T-helper 2 cell treated with Interferon-gamma antibody and Interleukin-4, amounts not matched to agents 100 ng/mL and 5 ng/mL, for 36 hours (primary cell): ENCODE measurements at regions not wholly inside any gene's neighbourhood (a gene's known extent, or its start where the extent isn't known, plus 50 kb on each side); places are given as distances from the start of the nearest gene placed in this dataset.
"Not testable (repeated sequence)": the region's sequence is repeated elsewhere in the genome, so short reads cannot be mapped to it uniquely, and the experiment has no call there.

ENCODE experiments used
- intact Hi-C: fragments of 100-400 bp; cut with micrococcal nuclease; formaldehyde crosslinking; loops from one replicate; pipeline ENCODE4 v1.15.1; 2023

- intact Hi-C loops, result not testable (repeated sequence)
Observed at GRCh38 chr4:118502967-118503366, 150.2 kb upstream of the PRSS12 start.

GRCh38 chr4:118504927-118505326 lies 152.1 kb upstream of the PRSS12 start:
- intact Hi-C loops, result not testable (repeated sequence)

DNA sequence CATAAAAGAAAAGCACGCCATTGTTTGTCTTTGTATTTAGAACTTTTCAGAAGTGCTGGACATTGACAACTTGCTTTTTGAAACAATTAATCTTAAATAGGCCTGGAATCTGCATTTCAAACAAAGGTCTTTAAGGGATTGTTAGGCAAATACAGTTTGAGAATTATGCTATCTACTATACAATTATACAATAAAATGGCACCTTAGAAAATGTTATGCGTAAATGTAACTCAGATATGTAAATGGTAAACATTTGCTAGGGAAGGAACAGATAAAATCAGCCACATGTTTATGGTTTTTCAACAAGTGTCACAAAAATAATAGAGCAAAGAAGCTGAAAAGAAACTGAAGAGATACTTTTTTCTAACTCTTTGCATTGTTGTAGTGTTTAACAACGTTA lies 152.7 kb upstream of the PRSS12 start:
- intact Hi-C loops, result not testable (repeated sequence)

DNA sequence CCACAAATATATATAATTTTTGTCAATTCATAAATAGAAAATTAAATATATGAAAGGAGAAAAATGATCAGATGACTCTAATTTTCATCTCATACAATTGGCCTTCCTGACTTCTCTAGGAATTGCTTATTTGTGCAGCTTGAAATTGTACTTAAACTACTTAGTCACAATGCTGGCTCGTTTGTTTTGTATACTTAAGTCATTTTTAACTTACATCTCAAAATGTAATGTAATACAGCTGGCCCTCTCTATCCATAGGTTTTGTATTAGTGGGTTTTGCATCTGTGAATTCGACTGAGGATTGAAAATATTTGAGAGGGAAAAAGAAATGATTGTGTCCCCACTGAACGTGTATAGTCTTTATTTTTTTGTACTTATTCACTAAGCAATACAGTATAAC lies 160.1 kb upstream of the PRSS12 start:
- intact Hi-C loops, result not testable (repeated sequence)

GRCh38 chr4:118514332-118514731 lies 161.5 kb upstream of the PRSS12 start:
- intact Hi-C loops, result not testable (repeated sequence)

- intact Hi-C loops, result not testable (repeated sequence)
Observed at GRCh38 chr4:118516107-118516506, 163.3 kb upstream of the PRSS12 start.

GRCh38 chr4:118530107-118530506 lies 155.1 kb upstream of the METTL14 start:
- intact Hi-C loops, result not testable (repeated sequence)

- intact Hi-C loops, result not testable (repeated sequence)
Observed at GRCh38 chr4:118531947-118532346, 153.2 kb upstream of the METTL14 start.

- intact Hi-C loops, result not testable (repeated sequence)
Observed at GRCh38 chr4:118535788-118536187, 149.4 kb upstream of the METTL14 start.

- intact Hi-C loops, result not testable (repeated sequence)
Observed at GRCh38 chr4:118539412-118540077, 145.6 kb upstream of the METTL14 start.

GRCh38 chr4:118556576-118556975 lies 128.6 kb upstream of the METTL14 start:
- intact Hi-C loops, result not testable (repeated sequence)

DNA sequence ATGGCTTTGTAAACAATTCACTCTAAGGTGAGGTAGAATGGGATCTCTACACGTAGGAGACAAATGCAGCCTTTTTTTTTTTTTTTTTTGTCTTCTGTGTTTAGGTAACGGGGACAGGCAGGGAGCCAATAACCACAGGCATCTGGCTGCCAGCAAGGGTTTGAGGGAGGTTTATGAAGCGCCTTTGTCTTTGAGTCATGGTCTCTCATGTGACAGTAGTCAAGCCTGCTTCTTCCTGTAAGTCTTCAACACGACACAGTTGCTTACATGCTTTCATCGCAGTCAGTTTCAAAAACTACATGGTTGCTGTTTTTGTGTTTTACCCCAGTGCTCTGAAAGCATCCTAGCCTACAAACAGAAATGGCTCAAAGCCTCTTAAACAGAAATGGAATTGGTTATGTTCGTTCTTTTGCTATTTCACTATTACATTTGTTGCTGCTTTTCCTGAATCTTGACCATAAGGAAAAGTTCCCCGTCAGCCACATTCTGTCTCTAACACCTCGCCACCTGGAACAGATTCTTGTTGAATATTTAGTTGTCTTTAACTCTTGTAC lies 127.8 kb upstream of the METTL14 start:
- intact Hi-C loops, result no loop called here

DNA sequence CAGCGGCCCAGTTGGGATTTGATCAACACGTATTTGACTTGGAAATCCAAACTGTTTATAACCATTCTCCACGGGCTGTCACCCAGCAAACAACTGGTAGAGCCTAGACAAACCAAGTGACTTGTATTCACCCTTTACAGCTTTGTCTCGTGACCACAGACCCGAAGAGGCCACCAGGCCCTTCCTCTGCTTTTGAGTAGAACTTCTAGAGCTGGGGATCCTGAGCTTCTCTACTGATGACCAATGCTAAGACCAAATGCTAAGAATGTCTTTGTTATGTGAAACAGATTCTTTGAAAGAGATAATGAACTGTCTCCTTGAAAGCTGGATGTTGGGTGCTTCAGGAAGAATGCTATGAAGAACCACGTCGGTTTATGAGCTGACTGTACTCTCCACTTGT lies 127.0 kb upstream of the METTL14 start:
- intact Hi-C loops, result not testable (repeated sequence)

- intact Hi-C loops, result not testable (repeated sequence)
Observed at GRCh38 chr4:118561559-118561958, 123.6 kb upstream of the METTL14 start.

GRCh38 chr4:118566003-118566513 lies 119.1 kb upstream of the METTL14 start:
- intact Hi-C loops, result not testable (repeated sequence)

- intact Hi-C loops, result not testable (repeated sequence)
Observed at GRCh38 chr4:118572991-118573390, 112.2 kb upstream of the METTL14 start.

- intact Hi-C loops, result not testable (repeated sequence)
Observed at GRCh38 chr4:118574251-118574913, 110.8 kb upstream of the METTL14 start.

GRCh38 chr4:118575057-118575456 lies 110.1 kb upstream of the METTL14 start:
- intact Hi-C loops, result not testable (repeated sequence)

- intact Hi-C loops, result not testable (repeated sequence)
Observed at GRCh38 chr4:118575726-118576125, 109.5 kb upstream of the METTL14 start.

DNA sequence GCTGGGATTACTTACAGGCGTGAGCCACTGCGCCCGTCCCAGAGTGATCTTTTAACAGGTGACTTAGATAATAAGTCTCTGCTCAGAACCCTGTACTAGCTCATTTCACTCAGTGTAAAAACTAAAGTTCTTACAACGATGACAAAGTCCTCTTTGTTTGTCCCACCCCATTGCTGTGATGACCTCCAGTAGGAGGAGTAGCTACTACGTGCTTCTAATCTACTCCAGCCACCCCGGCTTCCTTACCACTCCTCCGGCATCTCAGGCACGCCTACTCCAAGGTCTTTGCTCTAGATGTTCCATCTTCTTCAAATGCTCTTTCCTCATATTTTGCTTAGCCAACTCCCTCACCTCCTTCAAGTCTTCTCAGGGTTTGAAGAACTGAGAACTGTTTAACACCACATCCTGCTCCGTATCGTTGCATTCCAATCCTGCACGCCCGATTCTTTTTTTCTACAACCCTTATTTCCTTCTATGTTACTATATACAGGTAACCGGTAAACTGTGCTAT lies 108.4 kb upstream of the METTL14 start:
- intact Hi-C loops, result not testable (repeated sequence)

GRCh38 chr4:118585015-118585414 lies 100.2 kb upstream of the METTL14 start:
- intact Hi-C loops, result no loop called here

GRCh38 chr4:118586357-118586790 lies 98.8 kb upstream of the METTL14 start:
- intact Hi-C loops, result no loop called here
